K562 (cell line): ENCODE measurements at regions not wholly inside any gene's neighbourhood (a gene's known extent, or its start where the extent isn't known, plus 50 kb on each side); places are given as distances from the start of the nearest gene placed in this dataset.

Source experiments
- MEF2D ChIP-seq: conservative IDR thresholded peaks from 2 replicates; pipeline ENCODE4 v1.6.1; 2016; ENCODE audit warnings: low read depth, missing genetic modification characterization, missing compliant biosample characterization
- SMC3 ChIP-seq: conservative IDR thresholded peaks from 2 replicates; pipeline ENCODE4 v1.6.1; 2011; ENCODE audit warnings: low read depth, low read length, improper control_type of control experiment; ENCODE audit not compliant: insufficient read depth
- TF ChIP-seq, protein P1 (sequence below): fragments of 250-450 bp; sonication (Bioruptor Pico); IDR thresholded peaks from 2 replicates; pipeline ENCODE4 v1.5.0; 2020; ENCODE audit warnings: mild to moderate bottlenecking, borderline replicate concordance
- TF ChIP-seq, protein P2 (sequence below), 3 experiments: IDR thresholded peaks in 2 of 3; conservative IDR thresholded peaks in 1 of 3; 2 replicates each; pipeline ENCODE4 v1.5.1; 2011 to 2012; ENCODE audit warnings: low read length in 3 of 3, mild to moderate bottlenecking in 3 of 3, control low read depth in 2 of 3, improper control_type of control experiment in 1 of 3, inconsistent platforms in 1 of 3, low read depth in 1 of 3, mixed read lengths in 1 of 3, moderate library complexity in 1 of 3; ENCODE audit not compliant: insufficient read depth in 2 of 3

DNA sequence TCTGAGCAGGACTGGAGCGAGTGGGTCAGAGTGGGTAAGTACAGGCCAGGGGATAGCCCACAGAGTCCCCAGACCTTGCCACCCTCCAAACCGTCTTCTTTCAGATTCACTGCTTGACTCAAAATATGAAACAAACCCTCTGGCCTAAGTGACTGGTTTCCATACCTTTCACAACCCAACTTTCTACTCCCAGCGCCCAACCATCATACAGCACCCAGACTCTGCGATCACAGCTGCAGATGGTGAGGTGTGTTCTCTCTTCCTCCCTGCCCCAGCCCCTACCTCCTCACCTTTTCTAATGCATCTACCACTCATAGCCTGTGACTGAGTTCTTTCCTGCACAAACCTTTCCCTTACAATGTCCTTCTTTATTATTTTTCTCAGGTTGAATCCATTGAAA is 92.0 kb upstream of the CELF2 start:
- TF ChIP-seq, protein P1, sequence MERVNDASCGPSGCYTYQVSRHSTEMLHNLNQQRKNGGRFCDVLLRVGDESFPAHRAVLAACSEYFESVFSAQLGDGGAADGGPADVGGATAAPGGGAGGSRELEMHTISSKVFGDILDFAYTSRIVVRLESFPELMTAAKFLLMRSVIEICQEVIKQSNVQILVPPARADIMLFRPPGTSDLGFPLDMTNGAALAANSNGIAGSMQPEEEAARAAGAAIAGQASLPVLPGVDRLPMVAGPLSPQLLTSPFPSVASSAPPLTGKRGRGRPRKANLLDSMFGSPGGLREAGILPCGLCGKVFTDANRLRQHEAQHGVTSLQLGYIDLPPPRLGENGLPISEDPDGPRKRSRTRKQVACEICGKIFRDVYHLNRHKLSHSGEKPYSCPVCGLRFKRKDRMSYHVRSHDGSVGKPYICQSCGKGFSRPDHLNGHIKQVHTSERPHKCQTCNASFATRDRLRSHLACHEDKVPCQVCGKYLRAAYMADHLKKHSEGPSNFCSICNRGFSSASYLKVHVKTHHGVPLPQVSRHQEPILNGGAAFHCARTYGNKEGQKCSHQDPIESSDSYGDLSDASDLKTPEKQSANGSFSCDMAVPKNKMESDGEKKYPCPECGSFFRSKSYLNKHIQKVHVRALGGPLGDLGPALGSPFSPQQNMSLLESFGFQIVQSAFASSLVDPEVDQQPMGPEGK (CRISPR knock-in tag): no peak
- TF ChIP-seq, protein P2, sequence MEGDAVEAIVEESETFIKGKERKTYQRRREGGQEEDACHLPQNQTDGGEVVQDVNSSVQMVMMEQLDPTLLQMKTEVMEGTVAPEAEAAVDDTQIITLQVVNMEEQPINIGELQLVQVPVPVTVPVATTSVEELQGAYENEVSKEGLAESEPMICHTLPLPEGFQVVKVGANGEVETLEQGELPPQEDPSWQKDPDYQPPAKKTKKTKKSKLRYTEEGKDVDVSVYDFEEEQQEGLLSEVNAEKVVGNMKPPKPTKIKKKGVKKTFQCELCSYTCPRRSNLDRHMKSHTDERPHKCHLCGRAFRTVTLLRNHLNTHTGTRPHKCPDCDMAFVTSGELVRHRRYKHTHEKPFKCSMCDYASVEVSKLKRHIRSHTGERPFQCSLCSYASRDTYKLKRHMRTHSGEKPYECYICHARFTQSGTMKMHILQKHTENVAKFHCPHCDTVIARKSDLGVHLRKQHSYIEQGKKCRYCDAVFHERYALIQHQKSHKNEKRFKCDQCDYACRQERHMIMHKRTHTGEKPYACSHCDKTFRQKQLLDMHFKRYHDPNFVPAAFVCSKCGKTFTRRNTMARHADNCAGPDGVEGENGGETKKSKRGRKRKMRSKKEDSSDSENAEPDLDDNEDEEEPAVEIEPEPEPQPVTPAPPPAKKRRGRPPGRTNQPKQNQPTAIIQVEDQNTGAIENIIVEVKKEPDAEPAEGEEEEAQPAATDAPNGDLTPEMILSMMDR (IDR thresholded peaks at IDR 0.05 in 2 of 3, conservative IDR thresholded peaks at IDR 0.05 in 1 of 3; ENCODE audit: insufficient read depth in 2 of 3, low read depth in 1 of 3, low read length in 3 of 3): no peak
- no peak for TF ChIP-seq SMC3
- TF ChIP-seq MEF2D: no peak
